HT-29 (cell line): ENCODE measurements at regions not wholly inside any gene's neighbourhood (a gene's known extent, or its start where the extent isn't known, plus 50 kb on each side); places are given as distances from the start of the nearest gene placed in this dataset.
A peak's percentile ranks its signal among the peaks of the same experiment; 100 is the strongest.

Source experiments
- DNase-seq: peaks from one replicate; pipeline ENCODE4 v3.0.0-alpha.2; 2015; ENCODE audit warnings: low spot score

- no peak for DNase-seq
These were observed 405.4 kb downstream of the ANKRD50 start for GRCh38 chr4:124307143-124307542.

- no peak for DNase-seq
These were observed 394.2 kb downstream of the ANKRD50 start for GRCh38 chr4:124318292-124318691.

GRCh38 chr4:124321364-124321763 is 391.2 kb downstream of the ANKRD50 start:
- no peak for DNase-seq

- DNase-seq = peak; percentile 59
These were observed 390.1 kb downstream of the ANKRD50 start for GRCh38 chr4:124322234-124323065.

DNA sequence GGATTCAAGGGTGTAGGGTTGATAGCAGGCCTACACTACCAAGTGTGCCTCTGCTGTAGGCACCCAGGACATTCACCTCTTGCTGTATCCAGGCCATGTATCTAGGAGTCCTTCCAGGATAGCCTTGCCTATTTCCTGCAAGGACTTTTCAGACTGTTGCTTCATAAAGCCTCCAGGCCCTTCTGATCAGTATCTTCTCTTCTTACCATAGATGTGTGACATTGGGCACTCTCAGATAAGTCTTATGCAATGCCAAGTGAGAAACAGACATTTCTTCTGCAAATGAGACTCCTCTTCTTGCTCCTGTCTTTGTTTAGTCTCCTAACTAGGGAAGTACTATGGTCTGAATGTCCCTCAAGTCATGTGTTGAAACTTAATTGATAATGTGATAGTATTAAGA is 386.8 kb downstream of the ANKRD50 start:
- no peak for DNase-seq

GRCh38 chr4:124329134-124329533 is 383.4 kb downstream of the ANKRD50 start:
- DNase-seq = no peak

GRCh38 chr4:124330045-124330444 is 382.5 kb downstream of the ANKRD50 start:
- DNase-seq = no peak

DNA sequence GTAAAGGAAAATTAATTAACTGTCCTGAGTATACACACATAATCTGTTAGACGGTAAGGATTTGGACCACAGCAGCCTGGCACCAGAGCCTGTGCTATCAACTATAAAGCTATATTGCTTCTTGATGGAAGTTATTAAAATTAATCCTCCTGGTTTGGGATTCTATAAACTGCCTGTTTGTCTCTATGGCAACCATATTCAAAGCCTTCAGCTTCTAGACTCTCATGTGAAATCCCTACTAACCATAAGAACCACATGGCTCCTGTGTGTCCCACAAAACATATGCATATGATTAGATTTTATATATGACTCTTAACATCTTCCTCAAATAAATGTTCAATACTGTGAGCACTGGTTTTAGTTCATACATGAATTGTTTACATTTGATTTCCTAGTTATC is 380.8 kb downstream of the ANKRD50 start:
- DNase-seq = no peak

DNA sequence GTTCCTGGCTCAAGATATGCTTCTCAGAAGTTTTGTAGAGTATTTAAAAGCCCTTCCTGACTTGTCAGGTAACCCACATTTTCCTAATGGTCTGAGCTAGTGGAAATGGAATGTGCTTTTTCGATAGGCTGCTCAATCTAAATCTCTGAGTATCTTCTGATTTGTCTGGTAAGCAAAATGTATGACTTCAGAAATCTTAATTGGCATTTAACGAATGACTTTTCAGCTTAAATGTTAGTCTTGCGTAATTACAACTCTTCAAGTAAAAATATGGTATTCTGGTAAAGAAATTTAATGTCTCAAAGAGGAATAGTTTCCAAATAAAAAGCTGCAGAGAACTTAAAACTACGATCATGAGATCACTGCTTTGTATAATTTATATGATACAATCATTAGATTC is 379.1 kb downstream of the ANKRD50 start:
- no peak for DNase-seq

- DNase-seq = peak; percentile 85
These were observed 378.4 kb downstream of the ANKRD50 start for GRCh38 chr4:124334119-124334518.

- DNase-seq = peak; percentile 20
These were observed 374.7 kb downstream of the ANKRD50 start for GRCh38 chr4:124337874-124338273.

GRCh38 chr4:124343661-124344171 is 368.8 kb downstream of the ANKRD50 start:
- no peak for DNase-seq

- DNase-seq = no peak
These were observed 339.6 kb downstream of the ANKRD50 start for GRCh38 chr4:124372916-124373315.

DNA sequence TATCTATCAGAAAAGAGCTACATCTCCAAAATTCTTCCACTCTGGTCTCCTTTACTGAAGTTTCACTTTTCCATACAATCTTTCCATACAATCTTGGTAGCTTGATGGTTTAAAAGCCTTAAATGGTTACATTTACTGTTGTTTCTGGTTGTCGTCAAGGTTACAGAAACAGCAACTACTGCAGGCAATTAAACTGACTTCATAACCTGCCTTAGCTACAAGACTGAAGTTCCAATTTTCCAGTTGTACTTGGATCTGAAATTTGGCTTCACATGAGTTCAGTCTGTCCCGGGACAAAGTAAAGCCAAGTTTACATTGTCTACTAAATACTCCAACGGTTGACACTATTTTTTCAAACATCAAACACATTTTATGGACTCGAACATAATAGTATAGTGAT is 326.4 kb downstream of the ANKRD50 start:
- no peak for DNase-seq

- no peak for DNase-seq
These were observed 325.9 kb downstream of the ANKRD50 start for GRCh38 chr4:124386648-124387047.

GRCh38 chr4:124389591-124389990 is 322.9 kb downstream of the ANKRD50 start:
- no peak for DNase-seq

DNA sequence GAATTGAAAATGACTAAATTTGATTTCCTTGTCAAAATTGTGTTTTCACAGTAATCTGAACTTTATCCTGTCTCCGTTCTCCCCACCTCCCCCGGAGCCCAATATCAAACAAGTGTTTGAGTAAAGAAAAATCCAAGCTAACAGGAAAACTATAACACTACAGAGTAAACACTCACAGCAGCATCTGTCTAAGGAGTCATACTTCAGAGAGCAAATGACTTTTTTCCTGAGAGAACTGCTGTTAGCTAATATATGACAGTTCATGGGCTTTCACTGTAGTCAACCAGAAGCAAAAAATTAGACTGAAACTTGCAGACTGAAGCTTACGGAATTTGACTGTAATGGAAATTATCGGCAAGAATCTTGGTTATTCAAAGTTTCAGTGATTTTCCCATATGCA is 321.7 kb downstream of the ANKRD50 start:
- no peak for DNase-seq

- DNase-seq = no peak
These were observed 316.2 kb downstream of the ANKRD50 start for GRCh38 chr4:124396333-124396732.

DNA sequence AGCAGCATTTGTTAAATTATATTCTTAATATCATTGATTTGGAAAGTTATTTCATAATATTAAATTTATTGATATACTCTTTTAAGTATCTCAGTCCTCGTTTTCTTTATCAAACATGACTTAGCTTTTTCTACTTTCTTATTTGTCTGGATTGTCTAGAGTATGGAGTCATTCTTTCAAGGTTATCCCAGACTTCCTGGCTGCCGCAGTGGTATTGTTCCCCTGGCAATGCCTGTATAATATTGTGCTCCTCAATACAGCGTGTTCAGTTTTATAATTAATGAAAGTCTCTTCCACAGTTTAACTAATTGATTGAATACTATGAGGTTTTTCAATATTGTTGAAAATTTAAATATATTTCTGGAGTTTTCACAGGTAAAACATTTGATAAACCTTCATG is 310.9 kb downstream of the ANKRD50 start:
- no peak for DNase-seq

DNA sequence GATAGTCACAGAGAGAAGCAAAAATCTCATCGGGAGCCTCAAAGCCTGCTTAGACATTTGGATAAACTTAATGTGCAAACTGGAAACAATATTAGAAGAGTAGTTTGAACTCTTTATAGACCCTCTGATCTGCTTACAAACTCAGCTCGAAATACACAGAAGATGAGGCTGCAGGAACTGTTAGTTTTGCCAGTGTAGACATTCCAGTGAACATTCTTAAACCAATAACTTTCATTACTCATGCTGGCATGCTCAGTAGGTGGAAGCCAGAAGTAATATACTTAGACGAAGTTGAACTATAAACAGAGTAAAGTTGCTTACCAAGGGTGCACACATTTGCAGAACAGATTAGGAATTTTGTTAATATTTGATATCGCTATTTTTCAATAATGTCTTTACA is 303.5 kb downstream of the ANKRD50 start:
- DNase-seq = no peak

DNA sequence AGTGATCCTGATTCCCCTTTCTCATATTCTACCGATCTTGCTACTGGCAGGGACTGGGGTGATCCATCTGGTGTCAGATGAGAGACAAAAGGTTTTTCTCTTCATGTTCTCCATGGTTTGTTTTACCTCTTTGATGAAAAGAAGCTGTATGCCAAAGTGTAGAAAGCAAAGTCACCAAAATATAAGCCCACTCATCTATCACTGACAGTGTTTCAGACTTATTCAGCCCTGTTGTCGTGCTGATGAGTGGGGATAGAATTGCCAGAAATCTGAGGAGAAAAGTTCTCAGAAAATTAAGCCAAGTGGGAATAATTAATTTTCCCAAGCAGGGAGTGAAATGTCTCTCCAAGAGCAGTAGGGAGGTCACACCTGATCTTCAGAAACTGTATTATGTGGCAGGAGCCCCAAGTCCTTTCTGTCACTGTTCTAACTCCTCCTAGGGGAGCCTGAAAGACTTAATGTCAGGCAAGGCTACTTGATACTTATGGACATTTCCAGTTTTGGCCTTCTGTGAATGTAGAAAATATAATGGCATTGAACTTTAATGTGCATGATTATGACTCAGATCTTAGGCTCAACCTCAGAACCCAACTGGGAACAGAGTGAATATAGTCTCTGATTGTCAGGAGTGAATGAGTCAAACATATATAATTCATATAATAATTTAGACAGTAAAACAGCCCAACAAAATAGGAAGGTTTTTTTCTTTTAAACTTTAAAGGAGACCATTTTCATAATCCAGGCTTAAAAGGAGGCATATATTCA is 298.1 kb downstream of the ANKRD50 start:
- no peak for DNase-seq

- no peak for DNase-seq
These were observed 297.4 kb downstream of the ANKRD50 start for GRCh38 chr4:124415146-124415545.

DNA sequence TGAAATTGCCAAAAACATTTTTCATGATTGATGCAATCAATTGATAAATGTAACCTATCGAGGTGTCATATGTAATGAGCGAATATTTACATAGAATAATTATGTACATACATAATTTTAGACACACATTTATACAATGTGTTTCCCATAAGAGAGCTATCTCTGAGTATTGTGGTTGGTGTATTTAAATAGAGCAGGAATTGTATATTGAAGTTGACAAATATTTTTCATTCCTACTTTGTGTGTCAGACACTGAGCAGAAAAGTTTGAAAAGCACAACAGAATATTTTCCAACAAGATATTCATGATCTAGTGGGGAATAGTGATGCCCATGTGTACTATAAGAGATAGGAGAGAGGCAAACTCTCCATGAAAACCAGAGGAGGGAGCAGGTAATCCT is 295.2 kb downstream of the ANKRD50 start:
- no peak for DNase-seq
